PC-3 (cell line): ENCODE measurements at regions not wholly inside any gene's neighbourhood (a gene's known extent, or its start where the extent isn't known, plus 50 kb on each side); places are given as distances from the start of the nearest gene placed in this dataset.
A peak's percentile ranks its signal among the peaks of the same experiment; 100 is the strongest.

ENCODE experiments used
- ATAC-seq: fragments of 200-7000 bp; cut with Tn5 transposase; 2 replicates; pipeline ENCODE4 v1.9.1; 2020; ENCODE audit warnings: mild to moderate bottlenecking, moderate library complexity
- BruUV-seq: library from RNA; stranded (reverse); fragments of 400-500 nt; replicated peaks from 2 replicates; lab custom pipeline; 2021; lab: Mats Ljungman, UMichigan
- CTCF ChIA-PET: fragments of 300-600 bp; sonication (Branson Sonifier 250); formaldehyde crosslinking; loops from one replicate; lab custom pipeline; 2022; ENCODE audit warnings: antibody characterized with exemption; lab: Charles Lee
- POLR2A ChIA-PET: fragments of 300-600 bp; sonication (Branson Sonifier 250); formaldehyde crosslinking; loops from one replicate; lab custom pipeline; 2022; ENCODE audit warnings: antibody characterized with exemption; ENCODE audit not compliant: unreplicated experiment; lab: Charles Lee
- DNase-seq: peaks from one replicate; pipeline ENCODE4 v3.0.0-alpha.2; 2015
- H2AFZ ChIP-seq: fragments of 300-600 bp; sonication (generic); 2 replicates; pipeline ENCODE4 v1.6.0; 2016; ENCODE audit warnings: antibody characterized with exemption, low read length
- H3F3A ChIP-seq: fragments of 300-600 bp; sonication (generic); one replicate; pipeline ENCODE4 v1.6.0; 2017; ENCODE audit warnings: antibody characterized with exemption, low read length, control low read depth, mild to moderate bottlenecking; ENCODE audit not compliant: unreplicated experiment
- H3K27ac ChIP-seq: fragments of 300-600 bp; sonication (generic); 2 replicates; pipeline ENCODE4 v1.5.1; 2016; ENCODE audit warnings: mild to moderate bottlenecking, low read length
- H3K27me3 ChIP-seq: fragments of 300-600 bp; sonication (generic); 2 replicates; pipeline ENCODE4 v1.6.1; 2016; ENCODE audit warnings: low read length, mixed read lengths
- H3K36me3 ChIP-seq: fragments of 300-600 bp; sonication (generic); 2 replicates; pipeline ENCODE4 v1.6.1; 2016; ENCODE audit warnings: low read depth, mixed run types, low read length, mixed read lengths
- H3K4me1 ChIP-seq: fragments of 300-600 bp; sonication (generic); 2 replicates; pipeline ENCODE4 v1.5.1; 2016; ENCODE audit warnings: low read length; ENCODE audit not compliant: insufficient read depth
- H3K4me2 ChIP-seq: fragments of 300-600 bp; sonication (generic); 2 replicates; pipeline ENCODE4 v1.6.0; 2016; ENCODE audit warnings: low read length
- H3K4me3 ChIP-seq: fragments of 300-600 bp; sonication (generic); 2 replicates; pipeline ENCODE4 v1.5.1; 2016; ENCODE audit warnings: mild to moderate bottlenecking, low read length, mixed read lengths
- H3K79me2 ChIP-seq: fragments of 300-600 bp; sonication (generic); 2 replicates; pipeline ENCODE4 v1.6.1; 2017; ENCODE audit warnings: low read length, mixed read lengths
- H3K9ac ChIP-seq: fragments of 300-600 bp; sonication (generic); 2 replicates; pipeline ENCODE4 v1.6.0; 2016; ENCODE audit warnings: mild to moderate bottlenecking, low read length
- H3K9me2 ChIP-seq: fragments of 300-600 bp; sonication (generic); replicated peaks from 2 replicates; pipeline ENCODE4 v1.6.1; 2016; ENCODE audit warnings: mixed run types, low read length, mixed read lengths
- H3K9me3 ChIP-seq: fragments of 300-600 bp; sonication (generic); 2 replicates; pipeline ENCODE4 v1.6.1; 2016; ENCODE audit warnings: low read length, mixed read lengths
- H4K20me1 ChIP-seq: fragments of 300-600 bp; sonication (generic); 2 replicates; pipeline ENCODE4 v1.6.1; 2016; ENCODE audit warnings: low read length, mixed read lengths
- EZH2 ChIP-seq: fragments of 300-600 bp; sonication (generic); IDR thresholded peaks from one replicate; pipeline ENCODE4 v1.6.1; 2017; ENCODE audit warnings: antibody characterized with exemption, mild to moderate bottlenecking, low read length; ENCODE audit not compliant: unreplicated experiment
- EZH2phosphoT487 ChIP-seq: fragments of 300-600 bp; sonication (generic); IDR thresholded peaks from 2 replicates; pipeline ENCODE4 v1.6.1; 2018; ENCODE audit warnings: mild to moderate bottlenecking, antibody characterized with exemption, low read length, borderline replicate concordance
- intact Hi-C: fragments of 100-400 bp; cut with micrococcal nuclease; formaldehyde crosslinking; loops from 2 replicates; pipeline ENCODE4 v1.9.0; 2023
- TF ChIP-seq, protein P1 (sequence below): fragments of 300-600 bp; sonication (generic); conservative IDR thresholded peaks from 2 replicates; pipeline ENCODE4 v1.5.1; 2017; ENCODE audit warnings: antibody characterized with exemption, low read depth, mild to moderate bottlenecking, low read length

DNA sequence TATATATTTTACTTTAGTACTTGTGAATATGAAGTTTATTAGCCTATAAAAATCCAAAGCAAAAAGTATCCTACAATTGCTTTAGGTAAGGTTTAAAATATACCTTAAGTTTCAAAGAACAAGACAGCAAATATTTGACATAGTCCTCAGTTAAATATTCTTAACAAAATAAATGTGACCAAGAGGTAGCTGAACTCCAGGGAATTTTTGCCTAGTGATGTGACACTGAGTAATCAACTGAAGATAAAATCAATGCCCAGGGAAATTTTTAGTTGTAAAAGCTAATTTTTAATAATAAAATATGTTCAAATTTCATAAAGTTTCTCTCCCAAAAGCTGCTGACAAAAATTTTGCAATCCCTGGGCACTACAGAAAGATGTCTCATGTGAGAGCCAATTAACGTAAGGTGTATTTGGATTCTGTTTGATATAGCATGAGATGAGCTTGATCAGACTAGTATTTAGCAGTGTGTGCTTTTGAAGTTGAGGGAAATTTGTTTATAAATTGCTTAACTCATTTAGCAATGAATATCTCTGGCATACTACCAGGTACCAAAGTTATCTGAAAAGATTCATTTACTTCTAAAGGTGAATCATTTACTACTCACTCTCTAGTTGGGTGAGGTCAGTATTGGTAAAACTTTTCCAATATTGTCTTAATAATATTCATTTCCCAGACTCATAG, 80.2 kb upstream of the PALMD start:
- intact Hi-C loops: loop anchor here (10.0 kb wide), 1 partner anchor 139 kb away; no protein-coding TSS in a partner anchor
- POLR2A ChIA-PET: no interaction called here
- ATAC-seq: peak; percentile 58
- peak; percentile 92 for DNase-seq
- Histone ChIP-seq H3K9ac (peak overlapping the region; percentile 62), H3K4me2 (peak overlapping the region; percentile 63), H3K36me3 (no peaks in the 10 kb centered on the region), H3K9me3 (no peaks in the 10 kb centered on the region), H3K9me2 (no peaks in the 10 kb centered on the region), H3K4me1 (peaks cover 58% of the 10 kb centered on the region), H2AFZ (no peak overlapping the region), H4K20me1 (no peaks in the 10 kb centered on the region), H3K79me2 (no peaks in the 10 kb centered on the region), H3F3A (peaks cover 9% of the 10 kb centered on the region), H3K27ac (peak overlapping the region; percentile 88), H3K27me3 (no peaks in the 10 kb centered on the region), H3K4me3 (peak overlapping the region; percentile 31; the same call in 1 of the 2 replicates)
- CTCF ChIA-PET: interaction anchor here (0.5 kb wide), 1 partner anchor 348 kb away, joined by 3 read pairs; no protein-coding TSS in a partner anchor
- TF ChIP-seq EZH2: no peak
- TF ChIP-seq EZH2phosphoT487: no peak
- TF ChIP-seq, protein P1, sequence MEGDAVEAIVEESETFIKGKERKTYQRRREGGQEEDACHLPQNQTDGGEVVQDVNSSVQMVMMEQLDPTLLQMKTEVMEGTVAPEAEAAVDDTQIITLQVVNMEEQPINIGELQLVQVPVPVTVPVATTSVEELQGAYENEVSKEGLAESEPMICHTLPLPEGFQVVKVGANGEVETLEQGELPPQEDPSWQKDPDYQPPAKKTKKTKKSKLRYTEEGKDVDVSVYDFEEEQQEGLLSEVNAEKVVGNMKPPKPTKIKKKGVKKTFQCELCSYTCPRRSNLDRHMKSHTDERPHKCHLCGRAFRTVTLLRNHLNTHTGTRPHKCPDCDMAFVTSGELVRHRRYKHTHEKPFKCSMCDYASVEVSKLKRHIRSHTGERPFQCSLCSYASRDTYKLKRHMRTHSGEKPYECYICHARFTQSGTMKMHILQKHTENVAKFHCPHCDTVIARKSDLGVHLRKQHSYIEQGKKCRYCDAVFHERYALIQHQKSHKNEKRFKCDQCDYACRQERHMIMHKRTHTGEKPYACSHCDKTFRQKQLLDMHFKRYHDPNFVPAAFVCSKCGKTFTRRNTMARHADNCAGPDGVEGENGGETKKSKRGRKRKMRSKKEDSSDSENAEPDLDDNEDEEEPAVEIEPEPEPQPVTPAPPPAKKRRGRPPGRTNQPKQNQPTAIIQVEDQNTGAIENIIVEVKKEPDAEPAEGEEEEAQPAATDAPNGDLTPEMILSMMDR: no peak
- no TSS peak for BruUV-seq

DNA sequence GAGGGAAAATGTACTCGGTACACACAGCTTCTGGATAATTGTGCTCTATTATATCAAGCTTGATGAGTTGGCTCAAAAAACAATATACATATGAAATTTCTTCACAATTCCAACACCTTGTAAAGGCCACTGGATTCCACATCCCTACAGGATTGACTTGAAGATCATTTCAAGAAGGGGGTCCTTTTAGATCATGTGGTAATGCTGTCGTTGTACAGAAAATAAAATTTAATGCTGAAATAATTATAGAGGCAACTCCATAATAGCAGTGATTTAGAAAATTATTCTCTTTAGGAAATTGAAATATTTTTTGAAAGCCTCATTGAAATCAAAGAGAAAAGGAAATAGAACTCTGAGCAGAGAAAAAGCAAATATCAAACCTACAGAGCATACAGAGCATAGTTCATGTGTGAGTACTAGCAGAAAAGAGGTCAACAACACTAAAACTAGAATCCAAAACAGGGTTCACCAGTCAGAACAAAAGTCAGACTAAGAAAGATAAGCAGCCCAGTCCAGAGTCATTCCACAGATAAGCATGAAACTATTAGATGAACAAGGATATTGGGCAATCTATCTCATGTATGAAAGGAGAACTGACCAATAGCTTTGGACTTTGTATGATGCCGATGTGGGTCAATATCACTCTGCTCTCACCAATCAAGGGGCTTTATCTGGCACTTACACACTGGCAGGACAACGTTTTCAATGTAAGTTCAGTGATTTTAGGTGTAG, 79.5 kb upstream of the PALMD start:
- H3K27ac ChIP-seq: peak overlapping the region; percentile 88
- H3K4me2 ChIP-seq: peak overlapping the region; percentile 63

More for the DNA sequence above, 79.5 kb upstream of the PALMD start:
- H3K9me2 ChIP-seq: no peaks in the 10 kb centered on the region
- H4K20me1 ChIP-seq: no peaks in the 10 kb centered on the region
- no peaks in the 10 kb centered on the region for H3K9me3 ChIP-seq
- H3F3A ChIP-seq: peaks cover 9% of the 10 kb centered on the region
- no peak for DNase-seq
- 0 out of 2 replicates have a peak overlapping the region, but pooled peaks have one; percentile 7 for H2AFZ ChIP-seq
- H3K36me3 ChIP-seq: no peaks in the 10 kb centered on the region
- peaks cover 58% of the 10 kb centered on the region for H3K4me1 ChIP-seq
- ATAC-seq: no peak
- peak overlapping the region; percentile 49 for H3K9ac ChIP-seq
- POLR2A ChIA-PET: no interaction called here
- intact Hi-C loops: loop anchor here (10.0 kb wide), 1 partner anchor 138 kb away; no protein-coding TSS in a partner anchor
- no peaks in the 10 kb centered on the region for H3K79me2 ChIP-seq
- BruUV-seq: no TSS peak
- CTCF ChIA-PET: interaction anchor here (0.5 kb wide), 1 partner anchor 349 kb away, joined by 3 read pairs; no protein-coding TSS in a partner anchor
- TF ChIP-seq EZH2phosphoT487 (no peak), EZH2 (no peak)
- TF ChIP-seq, protein P1: no peak
- no peaks in the 10 kb centered on the region for H3K27me3 ChIP-seq
- H3K4me3 ChIP-seq: peak overlapping the region; percentile 14; the same call in 1 of the 2 replicates
